ENCODE measurements at regions not wholly inside any gene's neighbourhood (a gene's known extent, or its start where the extent isn't known, plus 50 kb on each side); places are given as distances from the start of the nearest gene placed in this dataset.
"Not testable (repeated sequence)": the region's sequence is repeated elsewhere in the genome, so short reads cannot be mapped to it uniquely, and the experiment has no call there.

GRCh38 chr4:162740228-162740627 lies 426.5 kb downstream of the NAF1 start:
- intact Hi-C loops (cut with micrococcal nuclease): not testable (repeated sequence)

DNA sequence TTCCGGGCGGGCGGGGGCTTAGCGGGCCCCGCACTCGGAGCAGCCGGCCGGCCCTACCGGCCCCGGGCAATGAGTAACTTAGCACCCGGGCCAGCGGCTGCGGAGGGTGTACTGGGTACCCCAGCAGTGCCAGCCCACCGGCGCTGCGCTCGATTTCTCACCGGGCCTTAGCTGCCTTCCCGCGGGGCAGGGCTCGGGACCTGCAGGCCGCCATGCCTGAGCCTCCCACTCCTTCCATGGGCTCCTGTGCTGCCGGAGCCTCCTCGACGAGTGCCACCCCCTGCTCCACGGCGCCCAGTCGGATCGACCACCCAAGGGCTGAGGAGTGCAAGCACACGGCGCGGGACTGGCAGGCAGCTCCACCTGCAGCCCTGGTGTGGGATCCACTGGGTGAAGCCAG lies 427.1 kb downstream of the NAF1 start:
- intact Hi-C loops (cut with micrococcal nuclease): not testable (repeated sequence)

GRCh38 chr4:162732876-162733275 lies 433.8 kb downstream of the NAF1 start:
- intact Hi-C loops (cut with micrococcal nuclease): no loop called here

DNA sequence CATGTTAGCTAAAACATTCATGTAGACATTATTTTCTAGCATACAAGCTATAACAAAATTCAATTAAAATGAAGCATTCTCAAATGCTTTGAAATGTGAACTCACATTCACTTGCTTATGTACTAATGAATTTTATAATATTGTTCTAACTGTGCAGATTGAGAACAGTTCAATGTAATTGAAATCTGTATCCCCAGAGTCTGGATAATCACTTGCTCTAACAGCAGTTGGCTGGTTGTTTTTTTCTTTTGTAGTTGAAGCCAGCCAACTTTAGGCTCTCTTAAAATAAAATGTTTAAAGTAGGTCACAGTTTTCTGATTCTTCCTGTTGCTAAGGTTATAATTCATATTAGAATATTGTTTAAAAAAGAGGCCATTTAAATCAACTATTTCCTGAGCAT lies 438.9 kb downstream of the NAF1 start:
- intact Hi-C loops (cut with micrococcal nuclease): no loop called here

DNA sequence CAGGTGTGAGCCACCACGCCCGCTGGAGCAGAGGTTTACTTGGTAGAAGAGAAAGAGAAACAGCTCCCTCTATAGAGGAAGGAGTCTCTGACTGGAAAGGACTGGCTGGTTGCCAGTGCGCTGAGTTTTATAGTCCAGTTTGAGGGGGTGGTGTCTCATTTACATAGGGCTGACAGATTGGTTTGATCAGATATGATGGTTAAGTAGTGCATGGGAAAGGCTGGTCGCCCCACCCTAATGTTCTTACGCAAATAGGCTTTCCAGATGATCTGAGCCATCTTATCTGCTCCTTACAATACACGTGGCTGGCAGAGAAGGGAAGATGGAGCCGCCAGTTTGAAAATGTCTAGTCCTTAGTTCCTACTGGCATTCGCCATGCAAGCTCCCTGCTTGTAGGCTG lies 439.5 kb downstream of the NAF1 start:
- intact Hi-C loops (cut with micrococcal nuclease): no loop called here

- intact Hi-C loops (cut with micrococcal nuclease): no loop called here
Measured at GRCh38 chr4:162715401-162715800, 451.3 kb downstream of the NAF1 start.

DNA sequence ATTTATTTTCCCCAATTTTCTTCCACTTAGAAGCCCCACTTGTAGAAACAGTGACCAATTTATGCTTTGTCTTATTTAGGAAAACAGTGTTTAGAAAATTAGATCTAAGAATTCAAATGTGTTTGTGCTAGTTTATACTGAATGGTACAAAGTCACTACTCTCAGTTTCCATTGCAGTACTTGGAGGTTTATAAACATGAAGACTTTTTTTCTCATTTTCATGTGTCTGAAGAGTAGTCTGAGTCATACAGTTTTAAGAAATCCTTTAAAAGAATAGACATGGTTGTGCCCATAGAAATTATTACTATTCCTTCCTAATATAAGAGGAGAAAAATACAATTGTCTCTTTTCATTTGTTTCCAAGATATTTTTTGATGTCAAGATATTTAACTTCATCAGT lies 458.7 kb downstream of the NAF1 start:
- intact Hi-C loops (cut with micrococcal nuclease): no loop called here

GRCh38 chr4:162706632-162707031 lies 460.1 kb downstream of the NAF1 start:
- intact Hi-C loops (cut with micrococcal nuclease): no loop called here

- intact Hi-C loops (cut with micrococcal nuclease): no loop called here
Measured at GRCh38 chr4:162706051-162706450, 460.6 kb downstream of the NAF1 start.

DNA sequence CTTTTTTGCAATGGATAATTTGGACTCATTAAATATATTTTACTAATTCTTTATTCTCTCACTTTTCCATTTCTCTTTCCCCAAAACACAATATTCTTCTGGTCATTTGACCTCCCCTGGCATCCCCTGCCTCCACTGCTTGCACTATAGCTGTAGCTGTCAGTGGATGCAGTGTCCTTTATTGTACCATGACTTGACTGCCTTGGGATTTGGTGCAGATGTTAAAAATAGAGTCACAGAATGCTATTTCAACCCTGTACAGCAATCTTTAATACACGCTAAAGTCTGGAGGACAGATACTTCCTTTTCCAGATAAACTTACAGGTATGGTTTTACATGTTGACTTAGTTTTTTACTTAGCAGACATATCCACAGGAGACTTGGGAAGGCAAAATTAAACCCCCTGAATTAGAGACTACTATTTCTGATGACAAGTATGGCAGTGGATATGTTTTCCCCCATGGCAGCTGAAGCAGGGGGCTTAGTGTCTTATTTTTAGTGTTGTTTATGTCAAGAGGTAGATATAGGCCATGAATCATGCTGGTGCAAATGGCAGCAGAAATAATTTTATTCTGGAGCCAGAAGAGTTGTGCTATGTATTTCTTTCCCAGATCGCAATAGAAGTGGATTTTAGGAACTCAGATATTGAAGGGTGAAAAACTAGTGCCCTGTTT lies 461.4 kb downstream of the NAF1 start:
- intact Hi-C loops (cut with micrococcal nuclease): no loop called here

- intact Hi-C loops (cut with micrococcal nuclease): no loop called here
Measured at GRCh38 chr4:162700815-162701361, 465.8 kb downstream of the NAF1 start.

- intact Hi-C loops (cut with micrococcal nuclease): no loop called here
Measured at GRCh38 chr4:162700358-162700757, 466.3 kb downstream of the NAF1 start.

- intact Hi-C loops (cut with micrococcal nuclease): no loop called here
Measured at GRCh38 chr4:162699629-162700028, 467.1 kb downstream of the NAF1 start.

- intact Hi-C loops (cut with micrococcal nuclease): no loop called here
Measured at GRCh38 chr4:162685410-162685809, 481.3 kb downstream of the NAF1 start.

- intact Hi-C loops (cut with micrococcal nuclease): no loop called here
Measured at GRCh38 chr4:162684998-162685397, 481.7 kb downstream of the NAF1 start.

DNA sequence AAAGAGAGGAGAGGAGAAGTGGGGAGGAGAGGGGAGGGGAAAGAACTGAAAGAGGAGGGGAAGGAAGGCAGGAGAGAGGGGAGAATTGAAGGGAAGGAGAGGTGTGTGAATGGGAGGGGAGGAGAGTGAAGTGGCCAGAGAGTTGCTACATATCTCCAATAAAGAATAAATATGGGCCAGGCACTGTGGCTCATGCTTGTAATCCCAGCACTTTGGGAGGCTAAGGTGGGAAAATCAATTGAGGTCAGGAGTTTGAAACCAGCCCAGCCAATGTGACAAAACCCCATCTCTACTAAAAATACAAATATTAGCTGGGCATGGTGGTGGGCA lies 482.4 kb downstream of the NAF1 start:
- intact Hi-C loops (cut with micrococcal nuclease): no loop called here

GRCh38 chr4:162683659-162684370 lies 482.9 kb downstream of the NAF1 start:
- intact Hi-C loops (cut with micrococcal nuclease): no loop called here

GRCh38 chr4:162682651-162683050 lies 484.0 kb downstream of the NAF1 start:
- intact Hi-C loops (cut with micrococcal nuclease): no loop called here

DNA sequence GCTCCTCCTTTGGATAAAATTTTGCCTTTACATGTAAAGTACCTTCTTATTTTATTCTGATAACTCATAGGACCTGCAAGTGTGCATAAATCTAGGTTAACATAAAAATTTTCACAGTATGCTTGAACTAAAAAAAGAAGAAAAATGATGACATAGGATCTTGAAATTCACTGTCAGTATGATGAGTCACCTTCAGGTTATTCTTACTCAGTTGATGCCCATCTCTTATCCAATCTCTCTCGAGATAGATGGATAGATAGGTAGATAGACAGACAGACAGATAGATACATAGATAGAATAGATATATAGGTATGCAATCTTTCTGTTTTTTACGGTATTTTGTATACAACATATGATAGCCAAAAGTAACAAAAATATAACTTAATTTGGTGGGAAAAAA lies 485.5 kb downstream of the NAF1 start:
- intact Hi-C loops (cut with micrococcal nuclease): no loop called here

DNA sequence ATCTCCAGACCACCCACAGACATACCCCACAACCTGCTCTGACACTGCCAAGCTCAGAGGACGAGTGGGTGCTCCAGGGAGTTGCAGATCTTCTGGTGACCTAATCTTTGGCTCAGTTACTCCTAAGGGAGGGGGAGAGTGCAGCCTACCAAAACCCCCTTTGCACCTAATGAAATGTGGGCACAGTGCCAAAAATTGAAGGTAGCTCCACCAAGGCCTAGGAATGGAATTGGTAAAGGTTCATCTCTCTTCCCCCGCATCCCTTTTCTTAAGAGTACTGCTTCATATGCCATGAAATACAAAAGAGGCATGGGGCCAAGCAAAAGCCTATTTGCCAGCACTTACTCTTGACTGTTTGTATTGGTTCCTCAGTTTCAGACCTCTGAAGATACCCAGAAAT lies 491.0 kb downstream of the NAF1 start:
- intact Hi-C loops (cut with micrococcal nuclease): no loop called here

DNA sequence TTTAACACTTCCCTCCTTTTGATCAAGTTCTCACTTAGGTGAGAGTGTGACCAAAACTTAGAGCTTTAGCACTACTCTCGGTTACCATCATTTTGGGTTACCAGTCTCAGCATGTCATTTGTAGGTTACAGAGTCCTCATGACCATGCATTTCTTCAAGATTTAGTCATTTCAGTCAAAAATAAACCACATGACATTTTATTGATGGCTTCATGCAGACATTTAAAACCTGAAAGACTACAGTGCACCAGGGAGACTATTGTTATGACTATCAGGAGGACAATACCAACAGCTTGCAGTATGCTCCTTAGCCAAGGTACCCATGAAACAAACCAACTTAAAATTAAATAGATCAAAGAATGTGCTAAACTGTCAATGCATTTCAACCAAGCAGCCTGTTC lies 498.1 kb upstream of the FSTL5 start:
- intact Hi-C loops (cut with micrococcal nuclease): no loop called here

DNA sequence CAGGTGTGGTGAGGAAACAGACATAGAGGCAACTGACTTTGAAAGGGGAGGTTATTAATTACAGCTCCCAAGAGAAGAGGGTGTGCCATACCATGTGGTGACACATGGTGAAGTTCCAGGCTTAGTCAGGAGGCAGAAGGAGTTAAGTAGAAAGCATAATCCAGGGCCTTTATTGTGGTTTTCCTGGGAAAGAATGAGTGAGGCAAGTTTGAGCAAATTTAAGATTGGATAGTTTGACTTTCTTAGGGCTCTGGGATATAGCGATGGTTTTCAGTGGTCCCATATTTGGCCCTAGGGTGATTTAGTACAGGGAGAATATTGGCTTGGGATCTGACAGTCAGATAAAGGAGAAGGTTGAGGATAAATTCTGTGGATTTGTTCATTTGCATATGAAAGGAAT lies 495.9 kb upstream of the FSTL5 start:
- intact Hi-C loops (cut with micrococcal nuclease): no loop called here

GRCh38 chr4:162657966-162658365 lies 494.2 kb upstream of the FSTL5 start:
- intact Hi-C loops (cut with micrococcal nuclease): no loop called here

Data from T-helper 2 cell treated with Interferon-gamma antibody and Interleukin-4, amounts not matched to agents 100 ng/mL and 5 ng/mL, for 36 hours (primary cell).